ENCODE measurements at regions not wholly inside any gene's neighbourhood (a gene's known extent, or its start where the extent isn't known, plus 50 kb on each side); places are given as distances from the start of the nearest gene placed in this dataset.

DNA sequence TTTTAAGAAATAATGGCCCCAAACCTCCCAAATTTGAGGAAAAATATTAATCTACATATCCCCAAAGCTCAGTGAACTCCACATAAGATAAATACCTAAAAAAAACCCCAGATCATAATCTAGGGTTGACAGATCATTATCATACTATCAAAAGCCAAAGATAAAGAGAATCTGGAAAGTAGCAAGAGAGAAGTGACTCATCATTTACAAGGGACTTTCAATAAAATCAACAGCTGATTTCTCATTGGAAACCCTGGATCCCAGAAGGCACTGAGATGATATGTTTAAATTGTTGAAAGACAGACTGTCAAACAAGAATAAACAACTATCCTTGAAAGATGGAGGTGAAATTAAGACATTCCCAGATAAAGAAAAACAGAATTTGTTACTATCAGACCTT is 199.3 kb downstream of the KCNRG start:
- no peak for DNase-seq
- Histone ChIP-seq H3K27ac (no peak overlapping the region), H3K27me3 (no peaks in the 10 kb centered on the region), H3K4me3 (no peak overlapping the region), H3K9me3 (peaks cover 0 to 14% of the 10 kb centered on the region in 2 donors), H3K4me1 (peaks cover 0 to under 1% of the 10 kb centered on the region in 2 donors), H3K36me3 (no peaks in the 10 kb centered on the region)
- no peak for TF ChIP-seq CTCF (IDR thresholded peaks at IDR 0.05)
- intact Hi-C loops (cut with DNase I) = no loop called here
- no peak for ATAC-seq

DNA sequence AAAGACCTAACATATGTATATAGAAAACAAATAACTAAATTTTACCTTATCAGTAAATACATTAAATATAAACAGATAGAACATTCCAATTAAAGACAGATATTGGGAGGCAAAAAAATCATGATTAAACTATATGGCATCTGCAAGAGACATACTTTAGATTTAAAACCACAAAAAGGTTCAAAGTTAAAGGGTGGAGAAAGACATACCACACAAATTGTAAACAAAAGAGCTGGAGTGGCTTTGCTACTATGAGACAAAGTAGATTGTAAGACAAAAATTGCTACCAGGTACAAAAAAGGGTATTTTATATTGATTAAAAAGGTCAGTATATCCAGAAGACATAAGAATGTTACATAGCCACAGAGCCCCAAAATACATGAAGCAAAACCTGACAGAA is 200.2 kb downstream of the KCNRG start:
- Histone ChIP-seq H3K4me1 (peaks cover 0 to 3% of the 10 kb centered on the region in 2 donors), H3K36me3 (no peaks in the 10 kb centered on the region), H3K27ac (no peak overlapping the region), H3K9me3 (peaks cover 0 to 14% of the 10 kb centered on the region in 2 donors), H3K4me3 (no peak overlapping the region), H3K27me3 (no peaks in the 10 kb centered on the region)
- intact Hi-C loops (cut with DNase I) = no loop called here
- ATAC-seq (no peak), DNase-seq (no peak)
- no peak for TF ChIP-seq CTCF (IDR thresholded peaks at IDR 0.05)

- no peaks in the 10 kb centered on the region for H3K36me3 ChIP-seq
- no peaks in the 10 kb centered on the region for H3K27me3 ChIP-seq
- no peak overlapping the region for H3K4me3 ChIP-seq
- H3K27ac ChIP-seq = no peak overlapping the region
- TF ChIP-seq CTCF (IDR thresholded peaks at IDR 0.05) = no peak
- H3K4me1 ChIP-seq = peaks cover 6 to 37% of the 10 kb centered on the region in 2 donors
- H3K9me3 ChIP-seq = peaks cover 0 to 5% of the 10 kb centered on the region in 2 donors
- intact Hi-C loops (cut with DNase I) = no loop called here
- no peak for DNase-seq
- ATAC-seq = no peak
Measured at GRCh38 chr13:50219743-50220142, 204.5 kb downstream of the KCNRG start.

GRCh38 chr13:50220938-50221337 is 205.7 kb downstream of the KCNRG start:
- peaks cover 6 to 39% of the 10 kb centered on the region in 2 donors for H3K4me1 ChIP-seq
- peak overlapping the region in 1 of 2 donors; percentile 87 for H3K27ac ChIP-seq
- H3K4me3 ChIP-seq = no peak overlapping the region
- no peaks in the 10 kb centered on the region for H3K36me3 ChIP-seq
- H3K9me3 ChIP-seq = peaks cover 0 to 5% of the 10 kb centered on the region in 2 donors
- intact Hi-C loops (cut with DNase I) = no loop called here
- no peaks in the 10 kb centered on the region for H3K27me3 ChIP-seq
- no peak for TF ChIP-seq CTCF (IDR thresholded peaks at IDR 0.05)
- no peak for ATAC-seq
- no peak for DNase-seq

DNA sequence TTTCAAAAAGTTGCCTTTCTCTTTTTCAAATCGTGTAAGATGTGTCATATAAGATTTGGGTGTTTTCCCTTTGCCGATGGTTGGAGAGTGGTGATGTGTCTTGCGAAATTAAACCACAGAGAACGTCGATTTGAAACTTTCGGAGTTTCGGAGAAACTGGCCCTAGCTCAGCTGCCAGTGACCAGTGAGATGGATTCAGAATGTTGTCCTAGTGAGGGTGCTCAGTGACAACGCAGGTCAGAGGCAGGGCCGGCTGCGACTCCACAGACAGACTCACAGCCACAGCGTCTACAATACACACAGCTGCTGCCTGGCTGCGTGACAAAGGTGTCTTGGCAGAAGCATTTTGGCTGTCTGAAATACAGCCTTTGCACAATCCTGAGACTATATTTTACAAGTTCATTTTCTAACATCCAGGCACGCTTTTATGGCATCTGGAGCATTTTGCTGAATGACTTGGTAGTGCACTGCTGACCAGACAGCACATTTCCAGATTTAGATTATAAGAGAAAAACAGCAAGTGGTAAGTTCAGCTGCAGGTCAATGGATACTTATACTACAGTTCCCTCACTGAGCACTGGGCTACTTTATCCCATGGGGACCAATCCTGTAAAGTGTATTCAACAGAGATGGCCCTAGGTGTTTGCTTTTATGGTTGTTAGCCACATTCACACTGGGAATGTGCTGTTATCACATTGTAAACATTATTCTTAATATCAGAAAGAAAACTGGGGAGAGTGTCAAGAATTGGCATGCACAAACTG is 207.5 kb downstream of the KCNRG start:
- Histone ChIP-seq H3K9me3 (no peaks in the 10 kb centered on the region), H3K36me3 (no peaks in the 10 kb centered on the region), H3K4me3 (no peak overlapping the region), H3K27me3 (no peaks in the 10 kb centered on the region), H3K4me1 (peaks cover 6 to 39% of the 10 kb centered on the region in 2 donors), H3K27ac (peak overlapping the region; percentile 68 to 87)
- ATAC-seq = peak; percentile 91
- intact Hi-C loops (cut with DNase I) = no loop called here
- no peak for TF ChIP-seq CTCF (IDR thresholded peaks at IDR 0.05)
- peak in 3 of 4 donors; percentile 64 to 87 (median 78) for DNase-seq

All from left lung (tissue), 4 donors.